ENCODE measurements at regions not wholly inside any gene's neighbourhood (a gene's known extent, or its start where the extent isn't known, plus 50 kb on each side); places are given as distances from the start of the nearest gene placed in this dataset.

DNA sequence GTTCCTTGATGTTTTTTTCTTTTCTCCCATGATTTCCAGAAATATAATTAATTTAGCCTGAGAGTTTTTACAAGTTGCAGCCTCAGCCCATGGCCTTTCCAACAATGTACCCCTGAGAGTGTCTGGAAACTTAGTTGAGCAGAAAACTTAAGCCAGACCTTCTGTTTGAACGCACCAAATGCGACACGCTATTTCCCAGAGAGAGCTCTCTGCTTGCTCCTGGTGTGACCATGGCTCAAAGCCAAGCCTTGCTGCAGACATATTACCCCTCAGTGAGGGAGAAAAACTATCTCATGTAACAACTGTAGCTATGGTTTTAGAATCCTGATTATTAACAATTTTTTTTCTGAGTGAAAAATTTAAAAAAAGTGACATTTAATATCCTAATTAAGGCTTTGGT, 1204.5 kb upstream of the SLC10A2 start:
- WGBS, 2 experiments (ENCODE audit: insufficient coverage in 1 of 2, insufficient read length in 1 of 2), result 88 to 100% methylated on average over 3 of the region's 3 CpGs
- H3K4me1 Mint-ChIP-seq, result no peaks in the 10 kb centered on the region
- Histone ChIP-seq H3K4me3 (ENCODE audit: low read length) (no peak overlapping the region), H3K27me3 (ENCODE audit: control insufficient read depth, insufficient read depth, low read length, poor library complexity, severe bottlenecking) (no peaks in the 10 kb centered on the region), H3K9me3 (ENCODE audit: control insufficient read depth, low read length) (no peaks in the 10 kb centered on the region), H3K36me3 (ENCODE audit: control insufficient read depth, insufficient read depth, low read length) (no peaks in the 10 kb centered on the region), H3K4me1 (ENCODE audit: control insufficient read depth, insufficient read depth, low read length) (no peaks in the 10 kb centered on the region), H3K27ac (ENCODE audit: low read depth, low read length) (no peak overlapping the region), H3K9ac (ENCODE audit: extremely low read depth, low read length, poor library complexity, severe bottlenecking) (no peak overlapping the region)
- no peak overlapping the region for H3K4me3 Mint-ChIP-seq
- H3K27me3 Mint-ChIP-seq (ENCODE audit: insufficient read depth), result no peaks in the 10 kb centered on the region
- H3K9me3 Mint-ChIP-seq, result peaks cover 2% of the 10 kb centered on the region
- TF ChIP-seq, protein P1, sequence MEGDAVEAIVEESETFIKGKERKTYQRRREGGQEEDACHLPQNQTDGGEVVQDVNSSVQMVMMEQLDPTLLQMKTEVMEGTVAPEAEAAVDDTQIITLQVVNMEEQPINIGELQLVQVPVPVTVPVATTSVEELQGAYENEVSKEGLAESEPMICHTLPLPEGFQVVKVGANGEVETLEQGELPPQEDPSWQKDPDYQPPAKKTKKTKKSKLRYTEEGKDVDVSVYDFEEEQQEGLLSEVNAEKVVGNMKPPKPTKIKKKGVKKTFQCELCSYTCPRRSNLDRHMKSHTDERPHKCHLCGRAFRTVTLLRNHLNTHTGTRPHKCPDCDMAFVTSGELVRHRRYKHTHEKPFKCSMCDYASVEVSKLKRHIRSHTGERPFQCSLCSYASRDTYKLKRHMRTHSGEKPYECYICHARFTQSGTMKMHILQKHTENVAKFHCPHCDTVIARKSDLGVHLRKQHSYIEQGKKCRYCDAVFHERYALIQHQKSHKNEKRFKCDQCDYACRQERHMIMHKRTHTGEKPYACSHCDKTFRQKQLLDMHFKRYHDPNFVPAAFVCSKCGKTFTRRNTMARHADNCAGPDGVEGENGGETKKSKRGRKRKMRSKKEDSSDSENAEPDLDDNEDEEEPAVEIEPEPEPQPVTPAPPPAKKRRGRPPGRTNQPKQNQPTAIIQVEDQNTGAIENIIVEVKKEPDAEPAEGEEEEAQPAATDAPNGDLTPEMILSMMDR (conservative IDR thresholded peaks at IDR 0.05), result no peak
- no peak for DNase-seq
- H3K27ac Mint-ChIP-seq, result no peak overlapping the region
- H3K36me3 Mint-ChIP-seq (ENCODE audit: low read depth), result no peaks in the 10 kb centered on the region

DNA sequence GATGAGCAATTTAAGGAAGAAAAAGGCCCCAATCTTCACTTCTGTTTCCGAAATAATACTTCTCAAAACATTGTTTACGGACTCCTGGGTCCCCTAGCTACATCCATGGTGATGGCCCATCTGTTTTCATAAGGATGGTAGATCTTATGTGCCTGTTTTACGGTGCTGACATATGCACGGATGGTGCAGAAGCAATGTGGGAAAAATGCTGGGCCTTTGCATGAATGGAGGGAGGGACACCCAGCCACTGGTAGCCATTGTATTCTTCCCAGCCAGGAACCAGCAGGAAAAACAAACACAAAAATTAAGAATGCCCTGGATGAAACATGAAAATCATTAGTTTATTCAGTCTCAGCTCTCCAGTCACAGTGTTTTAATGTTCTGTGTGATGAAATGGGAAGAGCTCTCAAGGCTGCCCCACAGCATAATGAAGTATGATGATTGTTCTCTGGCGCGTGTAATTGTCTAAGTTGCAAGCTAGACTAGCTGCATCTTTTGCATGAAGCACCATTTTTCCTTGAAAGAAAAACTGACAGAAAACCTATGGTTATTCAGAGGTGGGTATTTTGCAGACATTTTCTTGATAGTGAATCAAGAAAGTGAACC, 1201.1 kb upstream of the SLC10A2 start:
- no peak overlapping the region for H3K4me3 ChIP-seq (ENCODE audit: low read length)
- TF ChIP-seq, protein P1 (conservative IDR thresholded peaks at IDR 0.05), result no peak
- H3K9ac ChIP-seq (ENCODE audit: extremely low read depth, low read length, poor library complexity, severe bottlenecking), result no peak overlapping the region
- no peaks in the 10 kb centered on the region for H3K9me3 ChIP-seq (ENCODE audit: control insufficient read depth, low read length)
- Mint-ChIP-seq H3K4me3 (no peak overlapping the region), H3K27me3 (ENCODE audit: insufficient read depth) (no peaks in the 10 kb centered on the region), H3K4me1 (no peaks in the 10 kb centered on the region), H3K9me3 (peaks cover 2% of the 10 kb centered on the region), H3K36me3 (ENCODE audit: low read depth) (no peaks in the 10 kb centered on the region), H3K27ac (no peak overlapping the region)
- WGBS, 2 experiments (ENCODE audit: insufficient coverage in 1 of 2, insufficient read length in 1 of 2), result 98 to 99% methylated on average over 6 of the region's 6 CpGs
- H3K4me1 ChIP-seq (ENCODE audit: control insufficient read depth, insufficient read depth, low read length), result no peaks in the 10 kb centered on the region
- DNase-seq, result no peak
- H3K27ac ChIP-seq (ENCODE audit: low read depth, low read length), result no peak overlapping the region
- H3K27me3 ChIP-seq (ENCODE audit: control insufficient read depth, insufficient read depth, low read length, poor library complexity, severe bottlenecking), result no peaks in the 10 kb centered on the region
- no peaks in the 10 kb centered on the region for H3K36me3 ChIP-seq (ENCODE audit: control insufficient read depth, insufficient read depth, low read length)

DNA sequence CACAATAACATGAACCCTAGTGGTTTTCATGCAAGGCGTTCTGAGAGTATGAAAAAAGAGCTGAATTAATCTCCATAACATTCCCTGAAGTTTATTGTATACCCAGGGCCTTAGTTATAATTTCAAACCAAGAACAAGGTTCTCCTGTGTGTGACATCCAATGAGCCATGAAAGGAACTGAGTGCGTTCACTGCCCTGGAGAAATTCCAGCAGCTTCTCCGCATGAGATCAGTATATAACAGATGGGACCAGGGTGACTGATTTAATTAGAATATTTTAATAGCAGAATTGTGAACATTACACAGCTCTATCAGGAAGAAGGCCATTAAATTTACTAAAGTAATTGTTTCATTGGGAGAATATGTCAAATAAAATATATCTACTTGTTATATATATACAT, 1190.5 kb upstream of the SLC10A2 start:
- TF ChIP-seq, protein P1 (conservative IDR thresholded peaks at IDR 0.05), result no peak

More for the DNA sequence above, 1190.5 kb upstream of the SLC10A2 start:
- Histone ChIP-seq H3K27ac (ENCODE audit: low read depth, low read length) (peak overlapping the region; percentile 19), H3K4me1 (ENCODE audit: control insufficient read depth, insufficient read depth, low read length) (no peaks in the 10 kb centered on the region), H3K9ac (ENCODE audit: extremely low read depth, low read length, poor library complexity, severe bottlenecking) (no peak overlapping the region), H3K9me3 (ENCODE audit: control insufficient read depth, low read length) (no peaks in the 10 kb centered on the region), H3K36me3 (ENCODE audit: control insufficient read depth, insufficient read depth, low read length) (no peaks in the 10 kb centered on the region), H3K4me3 (ENCODE audit: low read length) (no peak overlapping the region), H3K27me3 (ENCODE audit: control insufficient read depth, insufficient read depth, low read length, poor library complexity, severe bottlenecking) (no peaks in the 10 kb centered on the region)
- H3K36me3 Mint-ChIP-seq (ENCODE audit: low read depth), result no peaks in the 10 kb centered on the region
- H3K9me3 Mint-ChIP-seq, result no peaks in the 10 kb centered on the region
- no peak for DNase-seq
- H3K4me3 Mint-ChIP-seq, result no peak overlapping the region
- H3K4me1 Mint-ChIP-seq, result peaks cover 9% of the 10 kb centered on the region
- no peak overlapping the region for H3K27ac Mint-ChIP-seq
- WGBS, 2 experiments (ENCODE audit: insufficient coverage in 1 of 2, insufficient read length in 1 of 2), result 91% methylated on average over 3 of the region's 3 CpGs; no CpG with 5 or more reads in 1 of the 2 experiments
- H3K27me3 Mint-ChIP-seq (ENCODE audit: insufficient read depth), result no peaks in the 10 kb centered on the region

Measured in endodermal cell (in vitro differentiated cells).